Endothelial cell of umbilical vein (primary cell): ENCODE measurements at regions not wholly inside any gene's neighbourhood (a gene's known extent, or its start where the extent isn't known, plus 50 kb on each side); places are given as distances from the start of the nearest gene placed in this dataset.

Experiments
- BruUV-seq: library from RNA; stranded (reverse); fragments of 400-500 nt; replicated peaks from 2 replicates; lab custom pipeline; 2021; lab: Mats Ljungman, UMichigan
- CTCF ChIA-PET: fragments of 300-600, 350-600 bp; sonication (Branson Sonifier 250); formaldehyde crosslinking; loops from one replicate; lab custom pipeline; 2021; ENCODE audit warnings: antibody characterized with exemption, inconsistent platforms; lab: Charles Lee
- POLR2A ChIA-PET: fragments of 300-600, 350-600 bp; sonication (Branson Sonifier 250); formaldehyde crosslinking; loops from one replicate; lab custom pipeline; 2021; ENCODE audit warnings: antibody characterized with exemption, inconsistent platforms; lab: Charles Lee
- DNase-seq: peaks from one replicate; pipeline ENCODE4 v3.0.0-alpha.2; 2011; ENCODE audit warnings: low read depth, low spot score
- FAIRE-seq: peaks from 2 replicates; lab custom pipeline; 2011; peaks lifted over from hg19 to GRCh38; lab: Jason Lieb, UNC
- H2AFZ ChIP-seq: 2 replicates; pipeline ENCODE4 v1.6.0; 2012; ENCODE audit warnings: low read depth, low read length, control low read depth, inconsistent platforms
- H3K27ac ChIP-seq: 2 replicates; pipeline ENCODE4 v1.5.1; 2011; ENCODE audit warnings: low read depth, mild to moderate bottlenecking, control low read depth, low read length, moderate library complexity; ENCODE audit not compliant: insufficient read depth
- H3K27me3 ChIP-seq, 2 experiments: 2 replicates each; pipeline versions ENCODE4 v1.6.0 to v1.6.1; 2011; ENCODE audit warnings: low read length in 2 of 2, mixed read lengths in 1 of 2; ENCODE audit not compliant: control insufficient read depth in 2 of 2, insufficient read depth in 2 of 2
- H3K36me3 ChIP-seq, 2 experiments: 2 replicates in 1 of 2; 3 replicates in 1 of 2; pipeline ENCODE4 v1.5.1; 2011; ENCODE audit warnings: low read length in 2 of 2, mild to moderate bottlenecking in 1 of 2, moderate library complexity in 1 of 2; ENCODE audit not compliant: control insufficient read depth in 2 of 2, insufficient read depth in 2 of 2; ENCODE audit errors: extremely low read depth in 1 of 2
- H3K4me1 ChIP-seq: 3 replicates; pipeline ENCODE4 v1.5.1; 2011; ENCODE audit warnings: mild to moderate bottlenecking, low read length; ENCODE audit not compliant: control insufficient read depth, insufficient read depth; ENCODE audit errors: extremely low read depth
- H3K4me2 ChIP-seq: 2 replicates; pipeline ENCODE4 v1.6.1; 2011; ENCODE audit warnings: low read length, control low read depth, mixed read lengths; ENCODE audit not compliant: insufficient read depth
- H3K4me3 ChIP-seq, 3 experiments: fragments of 200-600 bp in 1 of 3; sonication (generic), shearing (Covaris generic) in 1 of 3; replicated peaks in 1 of 3; 2 replicates each; pipeline ENCODE4 v1.5.1; 2011 to 2016; ENCODE audit warnings: control low read depth in 3 of 3, low read length in 3 of 3, mild to moderate bottlenecking in 2 of 3, inconsistent platforms in 1 of 3, low read depth in 1 of 3, moderate library complexity in 1 of 3; ENCODE audit not compliant: insufficient read depth in 1 of 3
- H3K79me2 ChIP-seq: 2 replicates; pipeline ENCODE4 v1.6.0; 2012; ENCODE audit warnings: low read length, inconsistent platforms; ENCODE audit not compliant: control insufficient read depth, insufficient read depth
- H3K9ac ChIP-seq: replicated peaks from 2 replicates; pipeline ENCODE3; 2011; ENCODE audit warnings: low read length, control low read depth; ENCODE audit not compliant: insufficient read depth; ENCODE audit errors: extremely low read depth
- H3K9me1 ChIP-seq: replicated peaks from 3 replicates; pipeline ENCODE4 v1.6.0; 2011; ENCODE audit warnings: mild to moderate bottlenecking, low read length; ENCODE audit not compliant: control insufficient read depth, insufficient read depth; ENCODE audit errors: extremely low read depth
- H3K9me3 ChIP-seq: replicated peaks from 2 replicates; pipeline ENCODE4 v1.5.1; 2012; ENCODE audit warnings: low read length, inconsistent platforms; ENCODE audit not compliant: control insufficient read depth, insufficient read depth
- H4K20me1 ChIP-seq: replicated peaks from 2 replicates; pipeline ENCODE3; 2011; ENCODE audit warnings: mild to moderate bottlenecking, low read length; ENCODE audit not compliant: control insufficient read depth, insufficient read depth; ENCODE audit errors: extremely low read depth
- EZH2 ChIP-seq: IDR thresholded peaks from 2 replicates; pipeline ENCODE4 v1.6.1; 2012; ENCODE audit warnings: borderline replicate concordance, low read depth, mild to moderate bottlenecking, moderate library complexity, low read length, inconsistent platforms; ENCODE audit not compliant: severe bottlenecking
- FOS ChIP-seq: IDR thresholded peaks from 2 replicates; pipeline ENCODE4 v1.6.1; 2011; ENCODE audit warnings: mild to moderate bottlenecking, low read length, moderate library complexity, borderline replicate concordance; ENCODE audit not compliant: insufficient read depth
- GATA2 ChIP-seq: IDR thresholded peaks from 2 replicates; pipeline ENCODE4 v1.7.0; 2011; ENCODE audit warnings: low read depth, mild to moderate bottlenecking, moderate library complexity, mixed read lengths, low read length; ENCODE audit not compliant: insufficient read length, insufficient read depth
- JUN ChIP-seq: IDR thresholded peaks from 2 replicates; pipeline ENCODE4 v1.6.1; 2011; ENCODE audit warnings: borderline replicate concordance, low read depth; ENCODE audit not compliant: insufficient read length, insufficient read depth
- MYC ChIP-seq: IDR thresholded peaks from one replicate; pipeline ENCODE4 v1.6.1; 2011; ENCODE audit warnings: mild to moderate bottlenecking, low read depth, low read length
- POLR2A ChIP-seq: IDR thresholded peaks from 2 replicates; pipeline ENCODE4 v1.6.1; 2012; ENCODE audit warnings: low read depth, mild to moderate bottlenecking, control low read depth, low read length
- POLR2AphosphoS5 ChIP-seq: IDR thresholded peaks from 2 replicates; pipeline ENCODE4 v1.6.1; 2012; ENCODE audit warnings: low read depth, mild to moderate bottlenecking, control low read depth, low read length, moderate library complexity; ENCODE audit not compliant: insufficient read depth
- dilution Hi-C: fragments of 300-500 bp; cut with MboI; formaldehyde crosslinking; loops from one replicate; pipeline ENCODE4 v1.15.0; 2019; ENCODE audit warnings: low sequenced_read_pairs; ENCODE audit not compliant: extremely low pct_ligation_motif_present
- intact Hi-C: fragments of 100-400 bp; cut with micrococcal nuclease; formaldehyde crosslinking; loops from one replicate; pipeline ENCODE4 v1.10.0; 2022
- TF ChIP-seq, protein P1 (sequence below): IDR thresholded peaks from 2 replicates; pipeline ENCODE4 v1.6.1; 2011; ENCODE audit not compliant: insufficient read depth, insufficient read length
- TF ChIP-seq, protein P2 (sequence below), 2 donors: IDR thresholded peaks; 1 replicate in 1 of 2; 2 replicates in 1 of 2; pipeline ENCODE4 v1.5.1; 2011; ENCODE audit warnings: low read length in 2 of 2, mild to moderate bottlenecking in 2 of 2, moderate library complexity in 2 of 2, control low read depth in 1 of 2, inconsistent platforms in 1 of 2, low read depth in 1 of 2; ENCODE audit not compliant: insufficient read depth in 1 of 2; ENCODE audit errors: extremely low read depth in 1 of 2

GRCh38 chr2:226227341-226227740 is 572.3 kb downstream of the IRS1 start:
- FAIRE-seq: no peak
- no peak for TF ChIP-seq POLR2A
- no peak for TF ChIP-seq FOS
- no peak for TF ChIP-seq MYC
- TF ChIP-seq GATA2: no peak
- TF ChIP-seq, protein P1, sequence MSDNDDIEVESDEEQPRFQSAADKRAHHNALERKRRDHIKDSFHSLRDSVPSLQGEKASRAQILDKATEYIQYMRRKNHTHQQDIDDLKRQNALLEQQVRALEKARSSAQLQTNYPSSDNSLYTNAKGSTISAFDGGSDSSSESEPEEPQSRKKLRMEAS: no peak
- TF ChIP-seq, protein P2, sequence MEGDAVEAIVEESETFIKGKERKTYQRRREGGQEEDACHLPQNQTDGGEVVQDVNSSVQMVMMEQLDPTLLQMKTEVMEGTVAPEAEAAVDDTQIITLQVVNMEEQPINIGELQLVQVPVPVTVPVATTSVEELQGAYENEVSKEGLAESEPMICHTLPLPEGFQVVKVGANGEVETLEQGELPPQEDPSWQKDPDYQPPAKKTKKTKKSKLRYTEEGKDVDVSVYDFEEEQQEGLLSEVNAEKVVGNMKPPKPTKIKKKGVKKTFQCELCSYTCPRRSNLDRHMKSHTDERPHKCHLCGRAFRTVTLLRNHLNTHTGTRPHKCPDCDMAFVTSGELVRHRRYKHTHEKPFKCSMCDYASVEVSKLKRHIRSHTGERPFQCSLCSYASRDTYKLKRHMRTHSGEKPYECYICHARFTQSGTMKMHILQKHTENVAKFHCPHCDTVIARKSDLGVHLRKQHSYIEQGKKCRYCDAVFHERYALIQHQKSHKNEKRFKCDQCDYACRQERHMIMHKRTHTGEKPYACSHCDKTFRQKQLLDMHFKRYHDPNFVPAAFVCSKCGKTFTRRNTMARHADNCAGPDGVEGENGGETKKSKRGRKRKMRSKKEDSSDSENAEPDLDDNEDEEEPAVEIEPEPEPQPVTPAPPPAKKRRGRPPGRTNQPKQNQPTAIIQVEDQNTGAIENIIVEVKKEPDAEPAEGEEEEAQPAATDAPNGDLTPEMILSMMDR (IDR thresholded peaks at IDR 0.05; ENCODE audit: extremely low read depth in 1 of 2, insufficient read depth in 1 of 2, low read depth in 1 of 2, low read length in 2 of 2): no peak
- TF ChIP-seq EZH2: no peak
- no peak for TF ChIP-seq POLR2AphosphoS5
- no peak for TF ChIP-seq JUN
- Histone ChIP-seq H3K79me2 (no peaks in the 10 kb centered on the region), H3K27ac (no peak overlapping the region), H3K9me3 (no peaks in the 10 kb centered on the region), H3K4me3 (no peak overlapping the region), H4K20me1 (no peaks in the 10 kb centered on the region), H3K36me3 (no peaks in the 10 kb centered on the region), H3K9ac (no peak overlapping the region), H3K9me1 (no peaks in the 10 kb centered on the region), H2AFZ (no peak overlapping the region), H3K4me2 (no peak overlapping the region), H3K27me3 (no peaks in the 10 kb centered on the region), H3K4me1 (no peaks in the 10 kb centered on the region)
- POLR2A ChIA-PET: no interaction called here
- dilution Hi-C loops (no loop called here), intact Hi-C loops (no loop called here)
- no peak for DNase-seq
- no TSS peak for BruUV-seq
- CTCF ChIA-PET: no interaction called here
